HepG2 (cell line): ENCODE measurements at regions not wholly inside any gene's neighbourhood (a gene's known extent, or its start where the extent isn't known, plus 50 kb on each side); places are given as distances from the start of the nearest gene placed in this dataset.

ENCODE experiments used
- EHMT2 ChIP-seq: fragments of 200-600 bp; sonication (generic); IDR thresholded peaks from 2 replicates; pipeline ENCODE4 v1.7.0; 2017; ENCODE audit warnings: antibody characterized with exemption, low read depth, low read length, borderline replicate concordance
- FOXP1 ChIP-seq, 2 experiments: fragments of 450-650 bp in 1 of 2; IDR thresholded peaks; 2 replicates each; pipeline ENCODE4 v1.6.1; 2017 to 2018; ENCODE audit warnings: antibody characterized with exemption in 1 of 2
- KAT8 ChIP-seq: IDR thresholded peaks from 2 replicates; pipeline ENCODE4 v1.6.1; 2016; ENCODE audit warnings: missing genetic modification reagents, missing compliant biosample characterization
- MBD4 ChIP-seq: IDR thresholded peaks from 2 replicates; pipeline ENCODE4 v1.6.1; 2012; ENCODE audit warnings: low read length, inconsistent platforms, borderline replicate concordance
- MTF2 ChIP-seq: sonication (generic); formaldehyde crosslinking; IDR thresholded peaks from 2 replicates; pipeline ENCODE4 v1.5.0; 2020; ENCODE audit warnings: missing genetic modification reagents, borderline replicate concordance
- RAD21 ChIP-seq: fragments of 450-650 bp; formaldehyde crosslinking; IDR thresholded peaks from 2 replicates; pipeline ENCODE4 v1.5.0; 2020; ENCODE audit warnings: mild to moderate bottlenecking
- TSC22D2 ChIP-seq: sonication (generic); formaldehyde crosslinking; IDR thresholded peaks from 2 replicates; pipeline ENCODE4 v1.5.1; 2020; ENCODE audit warnings: missing genetic modification reagents, mild to moderate bottlenecking, borderline replicate concordance
- ZNF33A ChIP-seq: sonication (generic); formaldehyde crosslinking; IDR thresholded peaks from 2 replicates; pipeline ENCODE4 v1.5.1; 2020; ENCODE audit warnings: missing genetic modification reagents, mild to moderate bottlenecking, moderate library complexity, borderline replicate concordance
- ZNF468 ChIP-seq: sonication (generic); formaldehyde crosslinking; IDR thresholded peaks from 2 replicates; pipeline ENCODE4 v1.8.0; 2022; ENCODE audit warnings: mild to moderate bottlenecking, moderate library complexity, missing genetic modification reagents
- ZNF652 ChIP-seq: IDR thresholded peaks from 2 replicates; pipeline ENCODE4 v1.6.1; 2016; ENCODE audit warnings: low read depth, borderline replicate concordance
- TF ChIP-seq, protein P1 (sequence below): IDR thresholded peaks from 2 replicates; pipeline ENCODE4 v1.6.1; 2016
- TF ChIP-seq, protein P2 (sequence below), 2 experiments: IDR thresholded peaks; 2 replicates each; pipeline ENCODE4 v1.6.1; 2011 to 2012; ENCODE audit warnings: low read length in 2 of 2, borderline replicate concordance in 1 of 2, low read depth in 1 of 2, mild to moderate bottlenecking in 1 of 2, moderate library complexity in 1 of 2
- TF ChIP-seq, protein P3 (sequence below): sonication (generic); formaldehyde crosslinking; IDR thresholded peaks from 2 replicates; pipeline ENCODE4 v1.4.0; 2020; ENCODE audit warnings: missing genetic modification reagents
- TF ChIP-seq, protein P4 (sequence below): sonication (generic); formaldehyde crosslinking; IDR thresholded peaks from 2 replicates; pipeline ENCODE4 v1.5.1; 2020; ENCODE audit warnings: mild to moderate bottlenecking, missing genetic modification reagents
- TF ChIP-seq, protein P5 (sequence below): sonication (generic); formaldehyde crosslinking; IDR thresholded peaks from 2 replicates; pipeline ENCODE4 v1.9.0; 2021; ENCODE audit warnings: mild to moderate bottlenecking, missing genetic modification reagents

DNA sequence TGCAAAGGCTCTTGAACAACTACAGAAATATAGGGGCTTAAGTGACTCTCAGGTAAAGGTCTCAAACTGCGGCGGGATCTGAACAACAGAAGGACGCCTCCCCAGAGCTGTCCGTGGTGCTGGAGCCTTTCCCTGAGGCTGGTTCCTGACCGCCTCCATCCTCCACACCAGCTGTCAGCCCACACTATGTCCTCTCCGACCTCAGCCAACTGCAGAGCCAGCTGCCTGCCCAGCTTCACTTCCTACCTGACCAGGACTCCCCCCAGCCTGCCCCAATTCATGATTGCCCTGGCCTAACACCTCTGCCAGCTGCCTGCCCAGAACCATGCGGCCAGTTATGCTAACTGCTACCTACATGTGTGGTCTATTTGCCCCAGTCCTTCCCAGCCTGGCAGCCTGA is 63.6 kb upstream of the ZC3H12A start (continued):
- TF ChIP-seq MTF2 (no peak), EHMT2 (peak; percentile 24; the same call in 1 of the 2 replicates), MBD4 (no peak), TSC22D2 (CRISPR knock-in tag) (no peak), RAD21 (CRISPR knock-in tag) (no peak), KAT8 (CRISPR knock-in tag) (no peak), ZNF33A (CRISPR knock-in tag) (no peak), ZNF652 (CRISPR knock-in tag) (no peak), ZNF468 (CRISPR knock-in tag) (no peak), FOXP1 (IDR thresholded peaks at IDR 0.05) (no peak), FOXP1 (CRISPR knock-in tag; IDR thresholded peaks at IDR 0.05) (no peak)
- TF ChIP-seq, protein P1, sequence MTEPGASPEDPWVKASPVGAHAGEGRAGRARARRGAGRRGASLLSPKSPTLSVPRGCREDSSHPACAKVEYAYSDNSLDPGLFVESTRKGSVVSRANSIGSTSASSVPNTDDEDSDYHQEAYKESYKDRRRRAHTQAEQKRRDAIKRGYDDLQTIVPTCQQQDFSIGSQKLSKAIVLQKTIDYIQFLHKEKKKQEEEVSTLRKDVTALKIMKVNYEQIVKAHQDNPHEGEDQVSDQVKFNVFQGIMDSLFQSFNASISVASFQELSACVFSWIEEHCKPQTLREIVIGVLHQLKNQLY: no peak
- TF ChIP-seq, protein P2, sequence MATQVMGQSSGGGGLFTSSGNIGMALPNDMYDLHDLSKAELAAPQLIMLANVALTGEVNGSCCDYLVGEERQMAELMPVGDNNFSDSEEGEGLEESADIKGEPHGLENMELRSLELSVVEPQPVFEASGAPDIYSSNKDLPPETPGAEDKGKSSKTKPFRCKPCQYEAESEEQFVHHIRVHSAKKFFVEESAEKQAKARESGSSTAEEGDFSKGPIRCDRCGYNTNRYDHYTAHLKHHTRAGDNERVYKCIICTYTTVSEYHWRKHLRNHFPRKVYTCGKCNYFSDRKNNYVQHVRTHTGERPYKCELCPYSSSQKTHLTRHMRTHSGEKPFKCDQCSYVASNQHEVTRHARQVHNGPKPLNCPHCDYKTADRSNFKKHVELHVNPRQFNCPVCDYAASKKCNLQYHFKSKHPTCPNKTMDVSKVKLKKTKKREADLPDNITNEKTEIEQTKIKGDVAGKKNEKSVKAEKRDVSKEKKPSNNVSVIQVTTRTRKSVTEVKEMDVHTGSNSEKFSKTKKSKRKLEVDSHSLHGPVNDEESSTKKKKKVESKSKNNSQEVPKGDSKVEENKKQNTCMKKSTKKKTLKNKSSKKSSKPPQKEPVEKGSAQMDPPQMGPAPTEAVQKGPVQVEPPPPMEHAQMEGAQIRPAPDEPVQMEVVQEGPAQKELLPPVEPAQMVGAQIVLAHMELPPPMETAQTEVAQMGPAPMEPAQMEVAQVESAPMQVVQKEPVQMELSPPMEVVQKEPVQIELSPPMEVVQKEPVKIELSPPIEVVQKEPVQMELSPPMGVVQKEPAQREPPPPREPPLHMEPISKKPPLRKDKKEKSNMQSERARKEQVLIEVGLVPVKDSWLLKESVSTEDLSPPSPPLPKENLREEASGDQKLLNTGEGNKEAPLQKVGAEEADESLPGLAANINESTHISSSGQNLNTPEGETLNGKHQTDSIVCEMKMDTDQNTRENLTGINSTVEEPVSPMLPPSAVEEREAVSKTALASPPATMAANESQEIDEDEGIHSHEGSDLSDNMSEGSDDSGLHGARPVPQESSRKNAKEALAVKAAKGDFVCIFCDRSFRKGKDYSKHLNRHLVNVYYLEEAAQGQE (IDR thresholded peaks at IDR 0.05; ENCODE audit: borderline replicate concordance in 1 of 2, low read depth in 1 of 2, low read length in 2 of 2): peak; percentile 93 to 96
- TF ChIP-seq, protein P3, sequence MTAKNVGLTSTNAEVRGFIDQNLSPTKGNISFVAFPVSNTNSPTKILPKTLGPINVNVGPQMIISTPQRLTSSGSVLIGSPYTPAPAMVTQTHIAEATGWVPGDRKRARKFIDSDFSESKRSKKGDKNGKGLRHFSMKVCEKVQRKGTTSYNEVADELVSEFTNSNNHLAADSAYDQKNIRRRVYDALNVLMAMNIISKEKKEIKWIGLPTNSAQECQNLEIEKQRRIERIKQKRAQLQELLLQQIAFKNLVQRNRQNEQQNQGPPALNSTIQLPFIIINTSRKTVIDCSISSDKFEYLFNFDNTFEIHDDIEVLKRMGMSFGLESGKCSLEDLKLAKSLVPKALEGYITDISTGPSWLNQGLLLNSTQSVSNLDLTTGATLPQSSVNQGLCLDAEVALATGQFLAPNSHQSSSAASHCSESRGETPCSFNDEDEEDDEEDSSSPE (CRISPR knock-in tag): no peak
- TF ChIP-seq, protein P4, sequence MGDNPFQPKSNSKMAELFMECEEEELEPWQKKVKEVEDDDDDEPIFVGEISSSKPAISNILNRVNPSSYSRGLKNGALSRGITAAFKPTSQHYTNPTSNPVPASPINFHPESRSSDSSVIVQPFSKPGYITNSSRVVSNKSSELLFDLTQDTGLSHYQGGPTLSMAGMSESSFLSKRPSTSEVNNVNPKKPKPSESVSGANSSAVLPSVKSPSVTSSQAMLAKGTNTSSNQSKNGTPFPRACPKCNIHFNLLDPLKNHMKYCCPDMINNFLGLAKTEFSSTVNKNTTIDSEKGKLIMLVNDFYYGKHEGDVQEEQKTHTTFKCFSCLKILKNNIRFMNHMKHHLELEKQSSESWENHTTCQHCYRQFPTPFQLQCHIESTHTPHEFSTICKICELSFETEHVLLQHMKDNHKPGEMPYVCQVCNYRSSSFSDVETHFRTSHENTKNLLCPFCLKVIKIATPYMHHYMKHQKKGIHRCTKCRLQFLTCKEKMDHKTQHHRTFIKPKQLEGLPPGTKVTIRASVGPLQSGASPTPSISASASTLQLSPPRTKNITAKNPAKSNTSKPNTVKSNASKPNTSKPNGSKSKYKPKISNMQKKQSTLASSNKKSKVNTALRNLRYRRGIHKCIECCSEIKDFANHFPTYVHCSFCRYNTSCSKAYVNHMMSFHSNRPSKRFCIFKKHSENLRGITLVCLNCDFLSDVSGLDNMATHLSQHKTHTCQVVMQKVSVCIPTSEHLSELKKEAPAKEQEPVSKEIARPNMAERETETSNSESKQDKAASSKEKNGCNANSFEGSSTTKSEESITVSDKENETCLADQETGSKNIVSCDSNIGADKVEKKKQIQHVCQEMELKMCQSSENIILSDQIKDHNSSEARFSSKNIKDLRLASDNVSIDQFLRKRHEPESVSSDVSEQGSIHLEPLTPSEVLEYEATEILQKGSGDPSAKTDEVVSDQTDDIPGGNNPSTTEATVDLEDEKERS (CRISPR knock-in tag): no peak
- TF ChIP-seq, protein P5, sequence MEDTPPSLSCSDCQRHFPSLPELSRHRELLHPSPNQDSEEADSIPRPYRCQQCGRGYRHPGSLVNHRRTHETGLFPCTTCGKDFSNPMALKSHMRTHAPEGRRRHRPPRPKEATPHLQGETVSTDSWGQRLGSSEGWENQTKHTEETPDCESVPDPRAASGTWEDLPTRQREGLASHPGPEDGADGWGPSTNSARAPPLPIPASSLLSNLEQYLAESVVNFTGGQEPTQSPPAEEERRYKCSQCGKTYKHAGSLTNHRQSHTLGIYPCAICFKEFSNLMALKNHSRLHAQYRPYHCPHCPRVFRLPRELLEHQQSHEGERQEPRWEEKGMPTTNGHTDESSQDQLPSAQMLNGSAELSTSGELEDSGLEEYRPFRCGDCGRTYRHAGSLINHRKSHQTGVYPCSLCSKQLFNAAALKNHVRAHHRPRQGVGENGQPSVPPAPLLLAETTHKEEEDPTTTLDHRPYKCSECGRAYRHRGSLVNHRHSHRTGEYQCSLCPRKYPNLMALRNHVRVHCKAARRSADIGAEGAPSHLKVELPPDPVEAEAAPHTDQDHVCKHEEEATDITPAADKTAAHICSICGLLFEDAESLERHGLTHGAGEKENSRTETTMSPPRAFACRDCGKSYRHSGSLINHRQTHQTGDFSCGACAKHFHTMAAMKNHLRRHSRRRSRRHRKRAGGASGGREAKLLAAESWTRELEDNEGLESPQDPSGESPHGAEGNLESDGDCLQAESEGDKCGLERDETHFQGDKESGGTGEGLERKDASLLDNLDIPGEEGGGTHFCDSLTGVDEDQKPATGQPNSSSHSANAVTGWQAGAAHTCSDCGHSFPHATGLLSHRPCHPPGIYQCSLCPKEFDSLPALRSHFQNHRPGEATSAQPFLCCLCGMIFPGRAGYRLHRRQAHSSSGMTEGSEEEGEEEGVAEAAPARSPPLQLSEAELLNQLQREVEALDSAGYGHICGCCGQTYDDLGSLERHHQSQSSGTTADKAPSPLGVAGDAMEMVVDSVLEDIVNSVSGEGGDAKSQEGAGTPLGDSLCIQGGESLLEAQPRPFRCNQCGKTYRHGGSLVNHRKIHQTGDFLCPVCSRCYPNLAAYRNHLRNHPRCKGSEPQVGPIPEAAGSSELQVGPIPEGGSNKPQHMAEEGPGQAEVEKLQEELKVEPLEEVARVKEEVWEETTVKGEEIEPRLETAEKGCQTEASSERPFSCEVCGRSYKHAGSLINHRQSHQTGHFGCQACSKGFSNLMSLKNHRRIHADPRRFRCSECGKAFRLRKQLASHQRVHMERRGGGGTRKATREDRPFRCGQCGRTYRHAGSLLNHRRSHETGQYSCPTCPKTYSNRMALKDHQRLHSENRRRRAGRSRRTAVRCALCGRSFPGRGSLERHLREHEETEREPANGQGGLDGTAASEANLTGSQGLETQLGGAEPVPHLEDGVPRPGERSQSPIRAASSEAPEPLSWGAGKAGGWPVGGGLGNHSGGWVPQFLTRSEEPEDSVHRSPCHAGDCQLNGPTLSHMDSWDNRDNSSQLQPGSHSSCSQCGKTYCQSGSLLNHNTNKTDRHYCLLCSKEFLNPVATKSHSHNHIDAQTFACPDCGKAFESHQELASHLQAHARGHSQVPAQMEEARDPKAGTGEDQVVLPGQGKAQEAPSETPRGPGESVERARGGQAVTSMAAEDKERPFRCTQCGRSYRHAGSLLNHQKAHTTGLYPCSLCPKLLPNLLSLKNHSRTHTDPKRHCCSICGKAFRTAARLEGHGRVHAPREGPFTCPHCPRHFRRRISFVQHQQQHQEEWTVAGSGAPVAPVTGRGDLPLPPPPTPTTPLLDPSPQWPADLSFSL (CRISPR knock-in tag): no peak
